Endothelial cell (in vitro differentiated cells): ENCODE measurements at regions not wholly inside any gene's neighbourhood (a gene's known extent, or its start where the extent isn't known, plus 50 kb on each side); places are given as distances from the start of the nearest gene placed in this dataset.

Experiments
- DNase-seq: peaks from one replicate; pipeline ENCODE4 v3.0.0; 2021; ENCODE audit warnings: low spot score
- H3K27ac Mint-ChIP-seq: one replicate; pipeline ENCODE4 v1.8.0; 2021; ENCODE audit warnings: mixed read lengths, inconsistent platforms; ENCODE audit not compliant: unreplicated experiment
- H3K27me3 Mint-ChIP-seq: one replicate; pipeline ENCODE4 v1.8.0; 2021; ENCODE audit warnings: mild to moderate bottlenecking, moderate library complexity, mixed read lengths, inconsistent platforms; ENCODE audit not compliant: unreplicated experiment
- H3K36me3 Mint-ChIP-seq: one replicate; pipeline ENCODE4 v1.8.0; 2021; ENCODE audit warnings: mild to moderate bottlenecking, low read depth, mixed read lengths, inconsistent platforms; ENCODE audit not compliant: unreplicated experiment
- H3K4me1 Mint-ChIP-seq: one replicate; pipeline ENCODE4 v1.8.0; 2021; ENCODE audit warnings: mild to moderate bottlenecking, mixed read lengths, inconsistent platforms; ENCODE audit not compliant: unreplicated experiment
- H3K4me3 Mint-ChIP-seq: one replicate; pipeline ENCODE4 v1.8.0; 2021; ENCODE audit warnings: mild to moderate bottlenecking, mixed read lengths, inconsistent platforms; ENCODE audit not compliant: unreplicated experiment
- H3K9me3 Mint-ChIP-seq: one replicate; pipeline ENCODE4 v1.8.0; 2021; ENCODE audit warnings: mixed read lengths, inconsistent platforms; ENCODE audit not compliant: unreplicated experiment
- TF ChIP-seq, protein P1 (sequence below): fragments of 200-600 bp; sonication (generic); IDR thresholded peaks from one replicate; pipeline ENCODE4 v1.5.0; 2021; ENCODE audit warnings: antibody characterized with exemption; ENCODE audit not compliant: unreplicated experiment

DNA sequence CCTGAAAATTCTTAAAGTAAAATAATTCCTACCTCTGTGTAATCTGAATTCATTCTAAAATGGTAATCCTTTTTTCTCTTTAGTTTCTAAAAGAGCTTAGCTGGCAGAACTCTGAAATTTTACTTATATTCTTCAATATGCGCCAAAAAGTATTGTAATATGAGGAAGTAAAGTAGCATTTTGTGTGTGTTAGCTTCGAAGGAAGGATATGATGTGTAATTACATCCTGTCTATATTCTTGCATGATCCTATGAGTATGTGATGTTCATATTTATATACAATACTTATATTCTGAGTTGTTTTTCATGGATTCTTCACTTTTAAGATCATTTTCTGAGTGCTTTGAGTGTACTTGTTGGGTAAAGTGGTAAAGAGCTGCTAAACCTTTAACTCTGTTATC lies 402.9 kb upstream of the PKDCC start:
- Mint-ChIP-seq H3K27ac (no peak overlapping the region), H3K4me1 (no peaks in the 10 kb centered on the region), H3K9me3 (no peaks in the 10 kb centered on the region), H3K27me3 (peaks cover 2% of the 10 kb centered on the region), H3K4me3 (no peak overlapping the region), H3K36me3 (no peaks in the 10 kb centered on the region)
- TF ChIP-seq, protein P1, sequence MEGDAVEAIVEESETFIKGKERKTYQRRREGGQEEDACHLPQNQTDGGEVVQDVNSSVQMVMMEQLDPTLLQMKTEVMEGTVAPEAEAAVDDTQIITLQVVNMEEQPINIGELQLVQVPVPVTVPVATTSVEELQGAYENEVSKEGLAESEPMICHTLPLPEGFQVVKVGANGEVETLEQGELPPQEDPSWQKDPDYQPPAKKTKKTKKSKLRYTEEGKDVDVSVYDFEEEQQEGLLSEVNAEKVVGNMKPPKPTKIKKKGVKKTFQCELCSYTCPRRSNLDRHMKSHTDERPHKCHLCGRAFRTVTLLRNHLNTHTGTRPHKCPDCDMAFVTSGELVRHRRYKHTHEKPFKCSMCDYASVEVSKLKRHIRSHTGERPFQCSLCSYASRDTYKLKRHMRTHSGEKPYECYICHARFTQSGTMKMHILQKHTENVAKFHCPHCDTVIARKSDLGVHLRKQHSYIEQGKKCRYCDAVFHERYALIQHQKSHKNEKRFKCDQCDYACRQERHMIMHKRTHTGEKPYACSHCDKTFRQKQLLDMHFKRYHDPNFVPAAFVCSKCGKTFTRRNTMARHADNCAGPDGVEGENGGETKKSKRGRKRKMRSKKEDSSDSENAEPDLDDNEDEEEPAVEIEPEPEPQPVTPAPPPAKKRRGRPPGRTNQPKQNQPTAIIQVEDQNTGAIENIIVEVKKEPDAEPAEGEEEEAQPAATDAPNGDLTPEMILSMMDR: no peak
- DNase-seq: no peak

DNA sequence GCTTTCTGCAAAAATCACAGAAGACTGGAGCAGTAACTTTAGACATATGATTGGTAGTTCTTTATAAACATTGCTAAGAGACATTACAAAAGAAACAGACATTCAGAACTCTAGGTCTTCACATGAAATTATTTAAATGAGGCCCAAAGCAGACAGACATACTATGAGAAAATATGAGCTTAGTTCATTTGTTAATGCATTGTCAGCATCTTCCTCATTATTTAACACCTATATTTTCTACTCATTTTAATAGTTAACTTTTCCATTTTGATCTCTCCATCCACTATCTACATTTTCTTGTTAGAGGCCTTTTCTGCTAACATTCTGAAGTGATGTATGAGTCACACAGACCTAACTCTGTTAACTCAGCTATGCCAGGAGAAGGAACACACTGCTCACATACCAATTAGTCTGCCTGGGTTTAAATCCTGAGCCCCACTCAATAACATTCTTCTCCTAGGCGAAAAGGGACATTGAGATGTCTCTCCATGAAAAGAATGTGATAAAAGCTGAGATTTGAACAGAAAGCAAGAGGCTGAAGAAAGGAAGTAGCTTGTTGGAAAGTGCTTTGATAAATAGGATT lies 400.3 kb upstream of the PKDCC start:
- Mint-ChIP-seq H3K27me3 (peaks cover 2% of the 10 kb centered on the region), H3K4me3 (no peak overlapping the region), H3K27ac (no peak overlapping the region), H3K4me1 (no peaks in the 10 kb centered on the region), H3K9me3 (no peaks in the 10 kb centered on the region), H3K36me3 (no peaks in the 10 kb centered on the region)
- DNase-seq: no peak
- TF ChIP-seq, protein P1: no peak

DNA sequence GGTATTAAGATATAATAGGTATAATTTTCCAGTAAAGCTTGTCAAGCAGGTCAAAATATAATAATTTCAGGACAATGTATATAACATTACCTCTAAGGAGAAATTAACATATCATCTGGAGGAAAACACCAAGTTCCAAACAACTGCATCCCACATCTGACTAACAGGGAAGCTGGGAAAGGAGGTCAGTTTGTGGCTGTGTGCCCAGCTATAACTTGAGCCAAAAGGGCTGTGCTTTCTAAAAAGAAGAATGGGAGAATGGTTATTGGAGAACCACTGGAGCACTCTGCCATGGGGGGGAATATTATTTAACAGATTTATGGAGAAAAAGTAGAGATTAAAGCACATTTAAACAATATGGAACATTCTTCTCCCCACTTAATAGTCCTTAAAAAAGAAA lies 390.6 kb upstream of the PKDCC start:
- Mint-ChIP-seq H3K27me3 (peaks cover 1% of the 10 kb centered on the region), H3K4me1 (no peaks in the 10 kb centered on the region), H3K27ac (no peak overlapping the region), H3K9me3 (no peaks in the 10 kb centered on the region), H3K36me3 (no peaks in the 10 kb centered on the region), H3K4me3 (no peak overlapping the region)
- no peak for DNase-seq
- TF ChIP-seq, protein P1: no peak

DNA sequence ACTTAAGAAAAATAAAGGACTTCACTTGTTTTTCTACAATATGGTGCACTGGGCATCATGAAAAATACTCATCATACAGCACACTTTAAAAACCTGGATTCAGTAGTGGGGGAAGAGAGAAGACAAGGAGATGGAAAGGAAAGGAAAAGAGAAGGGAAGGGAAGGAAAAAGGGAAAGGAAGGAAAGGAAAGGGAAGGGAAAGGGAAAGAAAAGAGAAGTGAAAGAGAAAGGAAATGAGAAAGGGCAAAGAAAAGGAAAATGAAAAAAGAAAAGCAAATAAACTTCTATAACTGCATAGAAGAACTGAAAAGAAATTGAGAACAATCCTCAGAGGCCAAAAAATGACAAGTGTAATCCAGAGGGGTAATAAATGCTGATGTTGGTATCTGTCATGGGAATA lies 388.1 kb upstream of the PKDCC start:
- Mint-ChIP-seq H3K36me3 (no peaks in the 10 kb centered on the region), H3K9me3 (no peaks in the 10 kb centered on the region)
- DNase-seq: no peak

DNA sequence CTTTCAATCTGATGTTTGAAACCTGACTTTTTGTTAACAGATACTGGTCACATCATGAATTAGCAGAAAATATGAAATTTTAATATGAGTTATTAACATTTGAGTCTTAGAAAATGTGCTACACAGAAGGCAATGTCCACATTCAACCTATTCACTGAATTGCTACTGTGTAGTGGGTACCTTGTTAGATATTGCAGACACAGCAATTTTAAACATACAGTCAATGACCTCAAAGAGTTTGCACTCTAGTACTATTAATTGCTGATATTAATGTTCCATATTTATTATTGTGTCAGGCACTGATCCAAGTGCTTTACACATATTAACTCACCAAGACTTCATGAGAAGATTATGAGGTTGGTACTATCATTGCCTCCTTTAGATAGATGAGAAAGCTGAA lies 385.4 kb upstream of the PKDCC start:
- DNase-seq: no peak

More for the DNA sequence above, 388.1 kb upstream of the PKDCC start:
- Mint-ChIP-seq H3K4me1 (no peaks in the 10 kb centered on the region), H3K27me3 (peaks cover 1% of the 10 kb centered on the region), H3K4me3 (no peak overlapping the region), H3K27ac (no peak overlapping the region)
- TF ChIP-seq, protein P1: no peak

More for the DNA sequence above, 385.4 kb upstream of the PKDCC start:
- Mint-ChIP-seq H3K27me3 (peaks cover 1% of the 10 kb centered on the region), H3K4me3 (no peak overlapping the region), H3K27ac (no peak overlapping the region), H3K4me1 (no peaks in the 10 kb centered on the region), H3K36me3 (no peaks in the 10 kb centered on the region), H3K9me3 (no peaks in the 10 kb centered on the region)
- TF ChIP-seq, protein P1: no peak
